ENCODE measurements at regions not wholly inside any gene's neighbourhood (a gene's known extent, or its start where the extent isn't known, plus 50 kb on each side); places are given as distances from the start of the nearest gene placed in this dataset.
A peak's percentile ranks its signal among the peaks of the same experiment; 100 is the strongest.

DNA sequence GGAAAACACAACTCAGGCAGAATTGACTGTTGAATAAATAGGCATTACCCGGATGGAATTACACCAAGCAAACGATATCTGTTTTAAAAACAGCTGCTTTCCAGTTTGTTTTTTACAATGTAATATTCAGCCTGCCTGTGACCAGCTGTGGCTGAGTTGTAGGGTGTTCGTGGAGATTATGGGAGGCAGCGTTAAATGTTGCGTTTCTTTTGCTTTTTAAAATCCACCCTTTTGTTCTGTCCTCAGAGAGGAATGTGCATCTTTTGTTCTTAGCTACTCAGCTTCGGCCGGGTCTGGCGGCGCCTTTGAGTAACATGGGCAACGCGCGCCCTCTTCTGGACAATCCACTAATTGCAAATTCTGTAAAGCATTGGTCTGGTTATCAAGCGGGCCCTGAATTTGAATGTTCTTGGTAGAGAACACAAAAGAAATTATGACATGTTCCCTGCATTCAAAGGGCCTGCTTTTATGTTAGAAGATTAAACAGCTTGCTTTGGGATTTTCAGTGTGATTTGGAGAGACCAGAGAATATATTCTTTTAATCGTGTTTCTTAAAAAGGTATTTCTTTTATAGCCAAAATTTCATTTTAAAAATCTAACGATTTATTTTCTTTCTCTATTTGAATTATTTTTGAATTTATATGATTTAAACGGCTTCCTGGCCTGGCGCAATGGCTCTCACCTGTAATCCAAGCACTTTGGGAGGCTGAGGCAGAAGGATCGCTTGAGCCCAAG, 76.3 kb upstream of the TRIM2 start:
- in situ Hi-C loops (cut with MboI; ENCODE audit: low sequenced_read_pairs in 4 of 4) (loop anchor here in 2 of 4 donors (5.0 to 25.0 kb wide), 3 partner anchors 36 to 509 kb away; no protein-coding TSS in a partner anchor), intact Hi-C loops (cut with DNase I; ENCODE audit: low total_unique reads) (loop anchor here (1.0 kb wide), 2 partner anchors 45 to 280 kb away; no protein-coding TSS in a partner anchor)
- DNase-seq (peak; percentile 50 to 52), ATAC-seq (peak; percentile 83 to 87)
- TF ChIP-seq, protein P1, sequence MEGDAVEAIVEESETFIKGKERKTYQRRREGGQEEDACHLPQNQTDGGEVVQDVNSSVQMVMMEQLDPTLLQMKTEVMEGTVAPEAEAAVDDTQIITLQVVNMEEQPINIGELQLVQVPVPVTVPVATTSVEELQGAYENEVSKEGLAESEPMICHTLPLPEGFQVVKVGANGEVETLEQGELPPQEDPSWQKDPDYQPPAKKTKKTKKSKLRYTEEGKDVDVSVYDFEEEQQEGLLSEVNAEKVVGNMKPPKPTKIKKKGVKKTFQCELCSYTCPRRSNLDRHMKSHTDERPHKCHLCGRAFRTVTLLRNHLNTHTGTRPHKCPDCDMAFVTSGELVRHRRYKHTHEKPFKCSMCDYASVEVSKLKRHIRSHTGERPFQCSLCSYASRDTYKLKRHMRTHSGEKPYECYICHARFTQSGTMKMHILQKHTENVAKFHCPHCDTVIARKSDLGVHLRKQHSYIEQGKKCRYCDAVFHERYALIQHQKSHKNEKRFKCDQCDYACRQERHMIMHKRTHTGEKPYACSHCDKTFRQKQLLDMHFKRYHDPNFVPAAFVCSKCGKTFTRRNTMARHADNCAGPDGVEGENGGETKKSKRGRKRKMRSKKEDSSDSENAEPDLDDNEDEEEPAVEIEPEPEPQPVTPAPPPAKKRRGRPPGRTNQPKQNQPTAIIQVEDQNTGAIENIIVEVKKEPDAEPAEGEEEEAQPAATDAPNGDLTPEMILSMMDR (IDR thresholded peaks at IDR 0.05 in 4 of 5, conservative IDR thresholded peaks at IDR 0.05 in 1 of 5), result peak; percentile 68 to 86 (median 73)
- TF ChIP-seq POLR2A (IDR thresholded peaks at IDR 0.05), result no peak
- Histone ChIP-seq H3K9me3 (no peaks in the 10 kb centered on the region), H3K36me3 (no peaks in the 10 kb centered on the region), H3K4me1 (peaks cover 2 to 4% of the 10 kb centered on the region in 2 donors), H3K27ac (no peak overlapping the region), H3K4me3 (no peak overlapping the region), H3K27me3 (no peaks in the 10 kb centered on the region)

DNA sequence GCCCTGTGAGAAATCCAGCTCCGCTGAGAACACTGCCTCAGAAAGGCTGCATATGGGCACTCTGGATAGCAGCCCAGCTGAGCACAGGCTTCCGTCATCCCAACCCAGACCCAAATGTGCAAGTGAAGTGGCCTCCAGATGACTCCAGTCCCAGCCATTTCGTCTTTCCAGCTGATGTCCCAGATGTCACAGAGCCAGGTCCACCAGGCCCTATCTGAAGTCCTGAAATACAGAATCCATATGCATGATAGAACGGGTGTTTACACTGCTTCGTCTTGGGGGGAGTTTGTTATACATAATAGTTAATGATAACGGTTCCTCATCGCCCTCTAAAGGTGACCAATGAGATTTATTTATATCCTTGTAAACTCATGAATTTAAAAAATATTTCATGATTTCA, 72.6 kb upstream of the TRIM2 start:
- Histone ChIP-seq H3K9me3 (no peaks in the 10 kb centered on the region), H3K4me1 (peaks cover 2 to 4% of the 10 kb centered on the region in 2 donors), H3K27ac (no peak overlapping the region), H3K36me3 (no peaks in the 10 kb centered on the region), H3K4me3 (no peak overlapping the region), H3K27me3 (no peaks in the 10 kb centered on the region)
- DNase-seq, result no peak
- no peak for ATAC-seq
- in situ Hi-C loops (cut with MboI; ENCODE audit: low sequenced_read_pairs in 4 of 4), result loop anchor here in 1 of 4 donors (25.0 kb wide), 1 partner anchor 506 kb away; no protein-coding TSS in a partner anchor
- no peak for TF ChIP-seq POLR2A (IDR thresholded peaks at IDR 0.05)
- TF ChIP-seq, protein P1 (IDR thresholded peaks at IDR 0.05 in 4 of 5, conservative IDR thresholded peaks at IDR 0.05 in 1 of 5), result no peak
- intact Hi-C loops (cut with DNase I; ENCODE audit: low total_unique reads), result no loop called here

DNA sequence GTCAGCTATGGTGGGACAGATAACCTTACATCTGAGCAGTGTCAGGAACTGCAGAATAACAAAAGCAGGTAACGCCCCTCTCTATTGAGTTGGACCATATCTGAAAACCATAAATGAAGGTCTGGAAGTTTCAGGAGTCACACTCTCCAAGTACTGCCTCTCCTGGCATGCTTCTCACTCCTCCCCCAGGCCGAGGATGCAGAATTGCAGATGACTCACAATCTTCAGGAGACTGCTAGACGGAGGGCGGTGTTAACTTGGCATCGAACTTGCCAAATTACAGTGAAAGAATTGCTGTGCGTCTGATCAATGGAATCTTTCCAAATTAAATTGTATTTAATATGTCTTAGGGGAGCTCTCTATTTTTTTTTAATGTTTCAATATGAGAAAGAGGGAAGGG, 67.1 kb upstream of the TRIM2 start:
- in situ Hi-C loops (cut with MboI; ENCODE audit: low sequenced_read_pairs in 4 of 4), result loop anchor here in 1 of 4 donors (25.0 kb wide), 1 partner anchor 500 kb away; no protein-coding TSS in a partner anchor
- no peak for DNase-seq
- ATAC-seq, result no peak

DNA sequence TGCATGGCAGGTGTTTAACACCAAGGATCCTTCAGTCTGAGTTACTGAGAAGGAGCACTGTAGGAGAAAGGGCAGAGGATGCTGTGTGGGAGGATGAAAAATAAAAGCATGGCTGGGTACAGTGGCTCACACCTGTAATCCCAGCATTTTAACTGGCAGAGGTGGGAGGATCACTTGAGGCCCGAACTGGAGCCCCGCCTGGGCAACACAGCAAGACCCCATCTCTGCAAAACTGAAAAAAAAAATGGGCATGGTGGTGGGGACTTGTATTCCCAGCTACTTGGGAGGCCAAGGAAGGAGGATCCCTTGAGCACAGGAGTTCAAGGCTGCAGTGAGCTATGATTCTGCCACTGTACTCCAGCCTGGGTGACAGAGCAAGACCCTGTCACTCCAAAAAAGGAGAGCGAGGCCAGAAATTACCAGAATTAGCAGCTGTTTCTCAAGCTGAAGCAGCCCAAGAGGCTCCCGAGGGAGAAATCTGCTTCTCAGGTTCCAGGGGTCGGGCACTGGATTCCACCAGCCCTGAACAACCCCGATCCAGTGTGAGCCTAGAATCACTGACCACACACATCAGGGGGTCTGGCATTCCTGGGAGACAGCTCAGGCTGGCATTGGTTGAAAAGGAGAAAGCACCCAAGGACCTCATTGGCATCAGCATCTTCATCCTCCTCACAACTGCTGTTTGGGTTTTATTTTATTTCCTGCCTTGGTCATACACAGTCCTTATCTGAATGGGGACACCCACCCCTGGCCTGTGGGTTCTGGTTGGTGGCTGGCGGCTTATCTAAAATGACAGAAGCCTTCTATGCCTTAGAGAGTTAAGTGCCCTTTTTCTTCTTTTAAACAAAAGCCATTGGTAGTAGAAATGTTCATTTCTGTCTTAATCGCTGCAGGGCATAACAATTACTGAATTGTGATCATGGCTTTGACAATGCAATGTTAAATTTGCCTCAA, 66.3 kb upstream of the TRIM2 start:
- intact Hi-C loops (cut with DNase I; ENCODE audit: low total_unique reads), result no loop called here
- H3K4me1 ChIP-seq, result peaks cover 0 to under 1% of the 10 kb centered on the region in 2 donors
- no peaks in the 10 kb centered on the region for H3K9me3 ChIP-seq
- H3K4me3 ChIP-seq, result no peak overlapping the region
- in situ Hi-C loops (cut with MboI; ENCODE audit: low sequenced_read_pairs in 4 of 4), result loop anchor here in 1 of 4 donors (25.0 kb wide), 1 partner anchor 499 kb away; no protein-coding TSS in a partner anchor
- ATAC-seq (no peak), DNase-seq (no peak)
- no peak for TF ChIP-seq POLR2A (IDR thresholded peaks at IDR 0.05)
- H3K27ac ChIP-seq, result no peak overlapping the region
- no peaks in the 10 kb centered on the region for H3K36me3 ChIP-seq
- no peaks in the 10 kb centered on the region for H3K27me3 ChIP-seq

More for the DNA sequence above, 67.1 kb upstream of the TRIM2 start:
- Histone ChIP-seq H3K4me3 (no peak overlapping the region), H3K36me3 (no peaks in the 10 kb centered on the region), H3K27me3 (no peaks in the 10 kb centered on the region), H3K4me1 (no peaks in the 10 kb centered on the region), H3K27ac (no peak overlapping the region), H3K9me3 (no peaks in the 10 kb centered on the region)
- intact Hi-C loops (cut with DNase I; ENCODE audit: low total_unique reads), result no loop called here
- TF ChIP-seq, protein P1 (IDR thresholded peaks at IDR 0.05 in 4 of 5, conservative IDR thresholded peaks at IDR 0.05 in 1 of 5), result no peak
- no peak for TF ChIP-seq POLR2A (IDR thresholded peaks at IDR 0.05)

All from gastrocnemius medialis (tissue), 4 donors.